ENCODE measurements at regions not wholly inside any gene's neighbourhood (a gene's known extent, or its start where the extent isn't known, plus 50 kb on each side); places are given as distances from the start of the nearest gene placed in this dataset.

DNA sequence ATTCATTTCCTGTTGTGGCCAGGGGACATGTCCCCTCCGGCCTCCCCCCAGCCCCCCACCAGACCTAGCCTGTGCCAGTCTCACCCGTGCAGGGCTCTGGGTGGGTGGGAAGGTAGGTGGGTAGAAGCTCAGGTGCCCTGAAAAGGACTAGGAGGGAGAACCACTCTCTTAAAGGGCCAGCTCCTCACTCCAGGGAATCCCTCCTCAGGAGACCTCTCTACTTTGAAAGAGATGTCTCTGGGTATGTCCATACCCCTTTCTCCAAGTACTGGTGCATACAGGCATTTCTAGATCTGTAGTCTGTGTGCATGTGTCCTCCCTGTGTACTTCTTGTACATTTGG lies 60.8 kb upstream of the EPB41L1 start:
- no peak overlapping the region for H2AFZ ChIP-seq (ENCODE audit: low read depth, low read length)
- no peaks in the 10 kb centered on the region for H3K9me1 ChIP-seq (replicated peaks; ENCODE audit: control insufficient read depth, extremely low read depth, insufficient read depth, low read length)
- H3K4me1 ChIP-seq (ENCODE audit: control insufficient read depth, extremely low read depth, insufficient read depth, low read length): peaks cover 29% of the 10 kb centered on the region
- BruUV-seq (replicated peaks): no TSS peak
- no peaks in the 10 kb centered on the region for H3K79me2 ChIP-seq (ENCODE audit: control insufficient read depth, insufficient read depth, low read length)
- POLR2A ChIA-PET: no interaction called here
- CTCF ChIA-PET: interaction anchor here (0.6 to 3.9 kb wide), 9 partner anchors 8 to 140 kb away, joined by 3 to 32 read pairs (median 4); no protein-coding TSS in a partner anchor
- peaks cover 6 to 12% of the 10 kb centered on the region in 2 experiments for H3K27me3 ChIP-seq (ENCODE audit: control insufficient read depth in 2 of 2, insufficient read depth in 2 of 2, low read length in 2 of 2)
- H3K9ac ChIP-seq (replicated peaks; ENCODE audit: extremely low read depth, insufficient read depth, low read length): no peak overlapping the region
- peak overlapping the region in 1 of 3 experiments; percentile 47 for H3K4me3 ChIP-seq (replicated peaks in 1 of 3; ENCODE audit: insufficient read depth in 1 of 3, low read depth in 1 of 3, low read length in 3 of 3)
- no peak overlapping the region for H3K27ac ChIP-seq (ENCODE audit: insufficient read depth, low read depth, low read length)
- DNase-seq (ENCODE audit: low read depth, low spot score): no peak
- TF ChIP-seq MYC (IDR thresholded peaks at IDR 0.05; ENCODE audit: low read depth, low read length) (no peak), JUN (IDR thresholded peaks at IDR 0.05; ENCODE audit: borderline replicate concordance, insufficient read depth, insufficient read length, low read depth) (no peak), EZH2 (IDR thresholded peaks at IDR 0.05; ENCODE audit: borderline replicate concordance, low read depth, low read length, severe bottlenecking) (no peak), POLR2AphosphoS5 (IDR thresholded peaks at IDR 0.05; ENCODE audit: insufficient read depth, low read depth, low read length) (no peak), POLR2A (IDR thresholded peaks at IDR 0.05; ENCODE audit: low read depth, low read length) (no peak)
- TF ChIP-seq, protein P1, sequence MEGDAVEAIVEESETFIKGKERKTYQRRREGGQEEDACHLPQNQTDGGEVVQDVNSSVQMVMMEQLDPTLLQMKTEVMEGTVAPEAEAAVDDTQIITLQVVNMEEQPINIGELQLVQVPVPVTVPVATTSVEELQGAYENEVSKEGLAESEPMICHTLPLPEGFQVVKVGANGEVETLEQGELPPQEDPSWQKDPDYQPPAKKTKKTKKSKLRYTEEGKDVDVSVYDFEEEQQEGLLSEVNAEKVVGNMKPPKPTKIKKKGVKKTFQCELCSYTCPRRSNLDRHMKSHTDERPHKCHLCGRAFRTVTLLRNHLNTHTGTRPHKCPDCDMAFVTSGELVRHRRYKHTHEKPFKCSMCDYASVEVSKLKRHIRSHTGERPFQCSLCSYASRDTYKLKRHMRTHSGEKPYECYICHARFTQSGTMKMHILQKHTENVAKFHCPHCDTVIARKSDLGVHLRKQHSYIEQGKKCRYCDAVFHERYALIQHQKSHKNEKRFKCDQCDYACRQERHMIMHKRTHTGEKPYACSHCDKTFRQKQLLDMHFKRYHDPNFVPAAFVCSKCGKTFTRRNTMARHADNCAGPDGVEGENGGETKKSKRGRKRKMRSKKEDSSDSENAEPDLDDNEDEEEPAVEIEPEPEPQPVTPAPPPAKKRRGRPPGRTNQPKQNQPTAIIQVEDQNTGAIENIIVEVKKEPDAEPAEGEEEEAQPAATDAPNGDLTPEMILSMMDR (IDR thresholded peaks at IDR 0.05; ENCODE audit: extremely low read depth in 1 of 2, insufficient read depth in 1 of 2, low read depth in 1 of 2, low read length in 2 of 2): no peak
- intact Hi-C loops (cut with micrococcal nuclease) (loop anchor here (5.0 kb wide), 2 partner anchors 41 to 96 kb away; no protein-coding TSS in a partner anchor), dilution Hi-C loops (cut with MboI; ENCODE audit: extremely low pct_ligation_motif_present, low sequenced_read_pairs) (no loop called here)
- no peaks in the 10 kb centered on the region for H4K20me1 ChIP-seq (replicated peaks; ENCODE audit: control insufficient read depth, extremely low read depth, insufficient read depth, low read length)
- H3K9me3 ChIP-seq (replicated peaks; ENCODE audit: control insufficient read depth, insufficient read depth, low read length): no peaks in the 10 kb centered on the region
- H3K36me3 ChIP-seq (ENCODE audit: control insufficient read depth in 2 of 2, extremely low read depth in 1 of 2, insufficient read depth in 2 of 2, low read length in 2 of 2): no peaks in the 10 kb centered on the region
- peak overlapping the region; percentile 4 for H3K4me2 ChIP-seq (ENCODE audit: insufficient read depth, low read length)
- no peak for FAIRE-seq

- H3K9me1 ChIP-seq (replicated peaks; ENCODE audit: control insufficient read depth, extremely low read depth, insufficient read depth, low read length): no peaks in the 10 kb centered on the region
- no peak overlapping the region for H3K9ac ChIP-seq (replicated peaks; ENCODE audit: extremely low read depth, insufficient read depth, low read length)
- no peaks in the 10 kb centered on the region for H4K20me1 ChIP-seq (replicated peaks; ENCODE audit: control insufficient read depth, extremely low read depth, insufficient read depth, low read length)
- FAIRE-seq (peak; percentile 77), DNase-seq (ENCODE audit: low read depth, low spot score) (peak; percentile 59)
- H3K4me3 ChIP-seq (replicated peaks in 1 of 3; ENCODE audit: insufficient read depth in 1 of 3, low read depth in 1 of 3, low read length in 3 of 3): no peak overlapping the region
- CTCF ChIA-PET: interaction anchor here (0.7 to 5.7 kb wide), 6 partner anchors 9 to 140 kb away, joined by 3 to 50 read pairs (median 4); no protein-coding TSS in a partner anchor
- no peak for TF ChIP-seq MYC (IDR thresholded peaks at IDR 0.05; ENCODE audit: low read depth, low read length)
- TF ChIP-seq POLR2A (IDR thresholded peaks at IDR 0.05; ENCODE audit: low read depth, low read length): no peak
- TF ChIP-seq POLR2AphosphoS5 (IDR thresholded peaks at IDR 0.05; ENCODE audit: insufficient read depth, low read depth, low read length): no peak
- no peak for TF ChIP-seq FOS (IDR thresholded peaks at IDR 0.05; ENCODE audit: borderline replicate concordance, insufficient read depth, low read length)
- no peak for TF ChIP-seq EZH2 (IDR thresholded peaks at IDR 0.05; ENCODE audit: borderline replicate concordance, low read depth, low read length, severe bottlenecking)
- TF ChIP-seq, protein P1 (IDR thresholded peaks at IDR 0.05; ENCODE audit: extremely low read depth in 1 of 2, insufficient read depth in 1 of 2, low read depth in 1 of 2, low read length in 2 of 2): no peak
- TF ChIP-seq, protein P2, sequence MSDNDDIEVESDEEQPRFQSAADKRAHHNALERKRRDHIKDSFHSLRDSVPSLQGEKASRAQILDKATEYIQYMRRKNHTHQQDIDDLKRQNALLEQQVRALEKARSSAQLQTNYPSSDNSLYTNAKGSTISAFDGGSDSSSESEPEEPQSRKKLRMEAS (IDR thresholded peaks at IDR 0.05; ENCODE audit: insufficient read depth, insufficient read length): no peak
- TF ChIP-seq JUN (IDR thresholded peaks at IDR 0.05; ENCODE audit: borderline replicate concordance, insufficient read depth, insufficient read length, low read depth): no peak
- H2AFZ ChIP-seq (ENCODE audit: low read depth, low read length): peak overlapping the region; percentile 50
- peaks cover 29% of the 10 kb centered on the region for H3K4me1 ChIP-seq (ENCODE audit: control insufficient read depth, extremely low read depth, insufficient read depth, low read length)
- BruUV-seq (replicated peaks): no TSS peak
- H3K9me3 ChIP-seq (replicated peaks; ENCODE audit: control insufficient read depth, insufficient read depth, low read length): no peaks in the 10 kb centered on the region
- no peaks in the 10 kb centered on the region for H3K36me3 ChIP-seq (ENCODE audit: control insufficient read depth in 2 of 2, extremely low read depth in 1 of 2, insufficient read depth in 2 of 2, low read length in 2 of 2)
- peak overlapping the region; percentile 4 for H3K4me2 ChIP-seq (ENCODE audit: insufficient read depth, low read length)
- dilution Hi-C loops (cut with MboI; ENCODE audit: extremely low pct_ligation_motif_present, low sequenced_read_pairs): no loop called here
- H3K27ac ChIP-seq (ENCODE audit: insufficient read depth, low read depth, low read length): no peak overlapping the region
- H3K27me3 ChIP-seq (ENCODE audit: control insufficient read depth in 2 of 2, insufficient read depth in 2 of 2, low read length in 2 of 2): peaks cover 6 to 12% of the 10 kb centered on the region in 2 experiments
- intact Hi-C loops (cut with micrococcal nuclease): loop anchor here (5.0 kb wide), 2 partner anchors 42 to 97 kb away; no protein-coding TSS in a partner anchor
- H3K79me2 ChIP-seq (ENCODE audit: control insufficient read depth, insufficient read depth, low read length): no peaks in the 10 kb centered on the region
- POLR2A ChIA-PET: no interaction called here
Observed at GRCh38 chr20:36094497-36094896, 60.0 kb upstream of the EPB41L1 start.

Data from endothelial cell of umbilical vein (primary cell).